Dedifferentiated amniotic fluid mesenchymal stem cell (primary cell): ENCODE measurements at regions not wholly inside any gene's neighbourhood (a gene's known extent, or its start where the extent isn't known, plus 50 kb on each side); places are given as distances from the start of the nearest gene placed in this dataset.

ENCODE experiments used
- DNase-seq: peaks from one replicate; pipeline ENCODE4 v3.0.0-alpha.2; 2016; ENCODE audit errors: extremely low spot score

DNA sequence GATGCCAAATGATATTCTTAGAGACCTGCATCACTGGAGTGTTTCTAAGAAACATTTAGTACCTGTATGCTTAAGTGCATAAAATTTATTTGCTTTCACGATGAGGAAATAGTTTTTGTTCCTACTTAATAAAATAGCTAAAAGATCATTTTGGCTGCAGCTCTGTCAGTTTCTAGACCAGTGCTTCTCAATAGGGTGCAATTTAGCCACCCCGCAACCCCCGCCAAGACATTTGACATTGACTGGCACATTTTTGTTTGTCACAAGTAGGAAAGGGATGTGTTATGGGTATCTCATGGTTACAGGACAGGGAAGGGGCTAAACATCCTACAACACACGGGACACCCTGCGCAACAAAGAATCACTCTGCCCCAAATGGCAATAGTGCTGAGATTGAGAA, 335.7 kb upstream of the HSF2 start:
- no peak for DNase-seq

DNA sequence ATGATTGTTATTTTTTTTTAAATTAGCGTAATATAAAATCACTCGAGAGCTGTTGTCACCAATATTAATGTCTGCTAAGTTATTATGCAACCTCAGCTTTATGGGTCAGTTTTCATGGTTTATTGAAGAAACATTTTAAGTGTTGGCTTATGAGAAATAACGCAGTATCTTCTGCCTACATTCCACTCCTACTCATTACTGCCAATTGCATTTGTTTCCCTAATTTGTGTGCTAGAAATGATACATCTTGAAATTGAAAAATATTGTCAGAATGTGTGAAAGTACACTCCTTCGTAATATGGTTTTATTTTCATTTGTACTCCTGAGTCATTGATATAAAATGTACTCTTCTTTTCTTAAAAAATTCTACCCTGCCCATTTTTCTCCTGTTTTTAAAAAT, 333.3 kb upstream of the HSF2 start:
- DNase-seq, result no peak

DNA sequence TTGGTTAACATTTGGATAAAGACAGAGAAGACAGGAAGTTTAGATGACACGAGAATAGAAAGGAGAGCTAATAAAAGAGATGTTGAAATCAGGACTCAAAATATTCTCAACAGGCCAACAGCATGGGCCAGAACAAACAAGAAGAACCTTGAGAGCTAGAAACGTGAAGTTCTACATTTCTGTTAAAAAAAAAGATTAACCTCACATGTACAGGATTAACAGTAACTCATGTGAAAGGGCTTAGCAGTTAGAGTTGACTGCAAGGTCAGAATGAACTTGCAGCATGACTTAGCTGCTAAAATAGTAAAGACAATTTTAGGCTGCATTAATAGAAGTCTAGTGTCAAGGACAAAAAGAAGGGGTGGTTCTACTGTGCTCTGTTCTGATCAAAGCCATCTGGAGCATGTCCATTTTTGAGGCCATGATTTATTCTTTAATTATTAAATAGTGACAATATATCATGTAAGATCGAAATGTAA, 331.1 kb upstream of the HSF2 start:
- no peak for DNase-seq

DNA sequence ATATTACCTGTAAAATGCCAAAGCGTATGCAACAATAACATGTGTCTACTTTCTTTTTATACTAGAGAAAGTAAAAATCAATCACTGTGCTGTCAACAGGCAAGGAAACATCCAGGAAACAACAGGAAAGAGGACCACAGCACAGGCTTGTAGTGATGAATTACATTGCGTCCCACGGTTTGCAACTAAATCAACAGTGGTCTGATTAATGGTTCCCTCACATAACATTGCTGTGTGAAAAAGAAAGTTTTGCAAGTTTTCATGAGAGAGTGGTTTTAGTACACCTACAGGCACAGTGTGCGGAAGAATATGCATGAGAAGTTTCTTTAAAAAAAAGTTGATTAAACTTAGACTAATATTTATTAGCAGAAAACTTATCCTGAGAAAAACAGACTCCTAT, 329.5 kb upstream of the HSF2 start:
- DNase-seq, result no peak

DNA sequence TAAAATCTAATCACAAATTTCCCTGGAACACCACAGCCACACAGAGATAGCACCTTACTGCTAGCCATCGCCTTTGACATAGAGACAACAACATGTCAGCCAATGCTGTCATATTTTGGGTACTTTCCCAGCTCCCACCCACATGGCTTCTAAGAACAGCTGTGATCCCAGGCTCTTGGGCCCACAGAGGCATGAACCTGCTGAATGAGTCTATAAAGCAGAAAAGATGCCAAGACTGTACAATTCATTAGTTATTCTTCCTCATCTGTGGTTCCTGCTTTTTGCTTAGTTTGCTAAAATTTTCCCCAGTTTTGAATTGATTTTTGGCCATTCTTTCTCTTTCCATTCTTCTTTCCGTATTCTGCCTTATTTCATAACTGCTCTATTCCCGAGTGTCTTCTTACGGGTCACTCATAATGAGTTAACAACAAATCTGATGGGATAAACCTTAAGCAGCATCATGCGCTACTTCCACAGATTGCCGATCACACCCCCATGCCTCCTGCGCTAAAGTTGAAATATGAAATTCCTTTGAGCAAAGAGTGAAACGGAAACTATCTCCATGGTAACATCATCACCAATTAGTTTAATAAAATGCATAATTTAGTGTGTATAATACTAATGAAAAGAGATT, 327.3 kb upstream of the HSF2 start:
- DNase-seq, result no peak

DNA sequence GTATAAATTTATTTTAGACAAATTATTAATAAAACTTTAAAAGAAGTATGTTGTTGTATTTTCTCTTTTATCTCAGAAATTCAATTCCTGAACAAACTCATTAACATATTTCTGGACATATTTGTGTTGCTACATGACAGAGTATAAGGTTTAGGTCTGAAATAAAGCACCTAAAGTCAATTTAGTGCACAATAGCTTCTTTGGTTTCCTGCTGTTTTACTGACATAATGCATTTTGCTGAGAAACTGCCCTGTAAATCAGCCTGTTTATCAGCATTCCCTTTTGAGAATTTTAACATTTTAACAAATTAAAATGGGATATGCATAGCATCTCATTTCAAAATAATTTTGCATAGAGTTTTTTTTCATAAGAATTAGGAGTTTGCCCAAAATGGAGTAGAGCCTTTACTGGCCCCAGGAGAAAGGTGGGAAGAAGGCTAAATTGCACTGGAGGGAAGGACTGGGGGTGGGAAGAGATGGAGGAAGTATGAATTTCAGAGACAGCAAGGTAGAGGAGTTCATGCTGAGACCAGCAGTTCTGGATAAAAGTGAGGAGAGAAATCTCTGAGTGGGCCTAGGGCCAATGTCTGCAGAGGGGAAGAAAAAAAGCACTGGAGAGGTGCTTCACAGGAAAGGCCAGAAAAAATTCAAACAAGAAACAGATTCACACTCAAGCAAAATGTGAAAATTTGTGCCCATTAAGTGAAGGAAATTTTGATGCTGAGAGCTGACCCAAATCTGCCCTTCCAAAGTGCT, 324.2 kb upstream of the HSF2 start:
- no peak for DNase-seq

DNA sequence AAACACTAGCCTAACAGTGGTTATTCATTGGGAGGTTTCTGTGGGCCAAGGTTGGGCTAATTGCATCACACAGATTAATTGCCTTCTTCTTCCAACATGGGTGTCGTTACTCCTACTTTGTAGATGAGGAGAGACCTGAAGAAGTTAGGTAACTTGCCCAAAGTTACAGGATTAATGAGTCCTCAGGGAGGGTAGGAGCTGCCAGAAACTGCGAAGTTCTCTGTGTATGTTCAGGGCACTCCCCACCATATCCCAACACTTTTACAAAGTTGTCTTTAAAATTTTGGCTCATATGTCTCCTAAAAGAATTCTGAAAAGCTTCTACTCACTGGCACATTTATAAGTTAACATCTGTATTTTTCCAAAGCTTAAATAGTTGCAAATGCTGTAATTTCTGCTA, 323.5 kb upstream of the HSF2 start:
- no peak for DNase-seq

DNA sequence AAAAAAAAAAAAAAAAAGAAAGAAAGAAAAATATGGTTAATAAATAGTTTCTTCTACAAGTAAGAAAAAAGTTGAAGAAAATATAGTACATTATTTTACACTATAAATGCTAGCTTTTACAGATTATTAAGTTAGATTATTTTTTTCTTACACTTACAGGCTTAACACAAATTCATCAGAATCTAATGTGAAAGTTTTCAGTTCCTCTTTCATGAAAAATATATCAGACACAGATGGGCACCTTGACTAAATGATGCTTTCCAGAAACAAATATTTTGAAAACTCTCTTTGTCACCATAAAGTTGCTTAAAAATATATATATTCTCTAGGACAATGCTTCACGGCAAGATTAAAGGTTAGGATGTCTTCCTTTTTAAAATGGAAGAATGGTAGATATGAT, 321.8 kb upstream of the HSF2 start:
- no peak for DNase-seq

DNA sequence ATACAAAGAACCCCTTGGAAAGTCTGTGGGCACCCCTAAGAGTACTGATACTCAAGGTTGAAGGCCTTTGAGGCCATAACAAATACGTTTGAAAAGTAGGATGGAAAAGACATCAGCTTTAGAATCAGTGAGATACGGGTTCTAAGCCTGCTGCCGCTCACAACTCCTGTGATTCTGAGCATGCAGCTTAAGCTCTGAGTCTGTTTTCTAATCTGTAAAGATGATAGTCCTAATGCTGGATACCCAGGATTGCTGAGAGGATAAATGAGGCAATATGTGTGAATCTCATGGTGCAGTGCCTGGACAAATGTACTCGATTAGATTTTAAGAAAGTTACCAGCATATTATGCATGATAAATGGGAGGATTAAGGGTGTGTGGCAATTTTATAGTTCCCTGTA, 321.0 kb upstream of the HSF2 start:
- no peak for DNase-seq

DNA sequence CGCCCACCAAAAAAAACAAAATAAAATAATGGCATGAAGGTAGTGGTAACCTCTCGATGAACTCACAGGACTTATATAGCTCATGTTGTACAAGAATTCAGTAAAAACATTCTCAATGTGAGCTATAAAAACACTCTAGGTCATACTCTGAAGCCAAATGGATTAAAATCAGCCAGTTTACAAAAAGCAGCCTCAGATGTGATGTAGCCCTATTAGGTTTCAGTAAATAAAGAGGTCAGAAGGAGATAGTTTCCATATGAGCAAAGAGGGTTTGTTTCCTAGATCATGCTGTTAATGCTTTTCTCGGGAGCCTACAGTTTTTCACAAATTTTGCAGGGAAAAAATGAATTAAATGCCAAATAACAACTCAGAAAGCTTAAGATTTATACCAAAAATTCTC, 319.5 kb upstream of the HSF2 start:
- DNase-seq, result no peak

DNA sequence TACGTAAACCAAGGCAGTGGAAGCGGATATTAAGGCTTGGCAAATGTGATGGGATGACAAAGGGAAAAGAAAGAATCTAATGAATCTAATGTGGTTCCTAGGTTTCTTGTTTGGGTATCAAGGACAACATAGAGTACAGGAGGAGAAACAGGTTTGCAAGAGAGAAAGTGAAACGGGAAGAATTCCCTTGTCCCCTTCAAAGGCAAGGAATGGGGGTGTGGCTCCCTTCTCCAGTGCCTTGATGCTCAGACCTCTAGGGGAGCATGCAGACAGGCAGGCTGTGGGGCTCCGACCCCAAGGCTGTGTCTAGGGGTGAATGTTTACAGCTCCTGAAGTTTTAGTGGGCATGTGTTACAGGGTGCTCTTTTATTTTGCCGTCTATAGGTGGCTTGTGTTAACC, 317.5 kb upstream of the HSF2 start:
- no peak for DNase-seq

DNA sequence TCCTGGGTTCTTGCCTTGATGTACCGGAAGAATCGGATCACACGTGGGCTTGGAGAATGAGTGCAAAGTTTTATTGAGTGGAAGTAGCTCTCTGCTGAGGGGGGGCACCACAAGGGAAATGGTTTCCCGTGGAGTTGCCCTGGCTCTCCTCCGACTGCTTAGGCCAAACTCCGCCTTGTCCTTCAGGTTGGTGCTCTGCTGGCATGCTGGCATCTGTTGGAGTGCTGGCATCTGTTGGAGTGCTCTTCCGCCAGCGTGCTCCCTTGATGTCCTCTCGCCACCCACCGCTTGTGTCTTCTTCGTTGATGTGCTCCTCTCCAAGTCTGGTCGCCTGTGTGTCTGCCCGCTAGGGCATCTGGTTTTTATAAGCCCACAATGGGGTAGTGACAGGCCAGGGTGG, 317.1 kb upstream of the HSF2 start:
- DNase-seq, result no peak

DNA sequence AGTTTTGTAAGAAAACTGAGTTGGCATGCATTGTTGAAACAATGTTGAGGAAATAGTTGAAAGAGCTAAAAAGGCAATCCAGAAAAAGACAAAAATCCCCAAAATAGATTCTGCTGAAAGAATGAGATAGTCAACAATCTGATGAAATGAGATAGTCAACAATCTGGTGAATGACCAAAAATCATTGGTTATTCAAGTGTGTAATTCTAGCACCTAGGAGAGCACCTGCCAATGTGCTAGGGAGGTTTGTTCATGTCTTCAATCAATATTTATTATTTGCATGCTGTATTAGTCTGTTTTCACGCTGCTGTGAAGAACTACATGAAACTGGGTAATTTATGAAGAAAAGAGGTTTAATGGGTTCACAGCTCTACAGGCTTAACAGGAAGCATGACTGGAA, 307.1 kb upstream of the HSF2 start:
- no peak for DNase-seq

DNA sequence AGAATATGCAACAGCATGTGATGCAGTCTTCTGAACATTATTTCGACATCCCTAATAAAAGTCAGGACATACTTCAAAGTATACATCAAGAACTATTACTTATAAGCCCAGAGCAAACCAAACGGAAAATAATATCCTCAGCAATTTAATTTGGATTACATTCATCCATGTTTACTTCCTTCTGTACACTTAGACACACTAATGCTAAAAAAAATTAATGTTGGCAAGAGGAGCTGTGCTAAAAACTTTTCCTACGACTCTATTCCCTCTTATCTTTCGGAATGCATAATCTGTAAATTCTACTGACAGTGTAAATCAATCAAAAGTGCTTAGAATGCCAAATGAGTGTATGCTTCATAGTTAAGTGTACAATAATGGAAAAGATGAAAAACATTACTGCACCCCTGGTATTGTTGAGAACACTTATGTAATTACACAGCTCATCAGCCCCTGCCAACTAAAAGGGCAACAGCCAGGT, 301.2 kb upstream of the HSF2 start:
- no peak for DNase-seq

DNA sequence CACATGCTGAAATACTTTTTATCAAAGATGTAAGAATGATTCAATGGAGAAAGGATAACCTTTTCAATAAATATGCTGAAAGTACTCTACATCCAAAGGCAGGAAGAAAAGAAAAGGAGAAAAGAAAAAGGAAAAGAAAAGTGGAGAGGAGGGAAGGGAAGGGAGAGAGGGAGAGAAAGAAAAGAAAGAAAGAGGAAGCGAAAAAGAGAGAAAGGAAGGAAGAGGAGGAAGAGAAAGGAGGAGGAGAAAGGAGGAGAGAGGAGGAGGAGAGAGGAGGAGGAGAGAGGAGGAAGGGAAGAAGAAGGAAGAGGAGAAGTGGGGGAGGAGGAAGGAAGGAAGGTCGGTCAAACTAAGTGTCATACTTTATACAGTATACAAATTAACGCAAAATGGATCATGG, 297.4 kb upstream of the HSF2 start:
- no peak for DNase-seq

DNA sequence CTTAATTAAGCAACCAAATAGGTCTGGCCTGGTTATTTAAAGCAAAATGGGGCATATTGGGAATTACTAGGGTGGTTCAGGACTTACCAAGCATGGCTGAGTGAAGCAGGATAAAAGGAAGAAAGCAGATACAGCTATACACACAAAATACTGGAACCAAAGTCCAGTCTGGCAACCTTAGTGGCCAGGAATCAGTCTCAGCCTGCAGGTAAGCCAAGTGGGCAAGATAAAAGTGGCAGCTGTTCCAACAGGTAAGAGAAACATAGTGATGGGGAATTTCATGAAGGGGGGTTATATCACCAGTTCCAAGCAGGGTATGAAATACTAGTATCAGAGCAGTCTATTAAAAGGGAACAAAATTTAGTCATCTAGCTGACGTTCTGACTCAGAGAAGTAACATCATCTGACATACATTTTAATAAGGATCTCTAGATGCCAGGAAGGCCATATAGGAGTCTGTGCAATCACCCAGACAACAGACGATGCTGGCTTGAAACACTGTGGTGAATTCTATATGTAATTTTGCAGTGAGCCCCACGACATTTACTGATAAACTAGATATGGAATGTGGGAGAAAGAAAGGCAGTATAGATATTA, 292.1 kb upstream of the HSF2 start:
- no peak for DNase-seq

DNA sequence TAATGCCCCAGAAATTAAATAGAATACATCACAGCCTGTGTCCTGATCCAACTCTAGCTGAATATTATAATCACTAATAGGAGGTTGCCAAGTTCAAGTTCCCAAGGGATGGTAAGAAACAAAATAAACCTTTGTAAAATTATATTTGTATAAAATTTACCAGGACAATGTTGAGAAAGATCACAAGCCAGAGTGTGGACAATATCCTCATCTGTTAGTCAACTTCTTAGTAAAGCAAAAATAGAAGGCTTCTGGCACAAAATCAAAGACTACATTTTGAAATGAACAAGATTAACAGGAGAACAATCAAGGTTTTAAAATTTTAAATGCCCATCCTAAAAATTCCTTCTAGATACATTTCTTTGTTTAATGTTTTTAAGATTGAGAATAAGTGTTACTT, 290.4 kb upstream of the HSF2 start:
- DNase-seq, result no peak

DNA sequence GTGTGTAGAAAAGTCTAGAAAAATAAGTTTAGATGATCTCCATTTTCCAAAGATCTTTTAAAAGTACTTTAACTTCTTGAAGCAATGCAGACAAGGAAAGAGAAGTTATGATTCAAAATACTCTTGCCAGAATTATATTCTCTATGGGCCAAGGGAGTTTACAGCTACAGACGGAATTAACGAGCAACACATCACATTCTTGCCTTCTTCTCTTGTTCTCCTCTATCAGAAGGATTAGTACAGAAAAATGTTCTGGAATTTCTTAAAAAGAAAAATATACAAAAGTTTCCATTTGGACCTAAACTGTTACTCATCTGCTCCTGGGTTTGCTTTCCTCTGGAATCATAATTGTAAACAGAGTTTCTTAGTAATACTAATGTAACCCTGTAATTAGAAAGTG, 284.7 kb upstream of the HSF2 start:
- peak; percentile 45 for DNase-seq

DNA sequence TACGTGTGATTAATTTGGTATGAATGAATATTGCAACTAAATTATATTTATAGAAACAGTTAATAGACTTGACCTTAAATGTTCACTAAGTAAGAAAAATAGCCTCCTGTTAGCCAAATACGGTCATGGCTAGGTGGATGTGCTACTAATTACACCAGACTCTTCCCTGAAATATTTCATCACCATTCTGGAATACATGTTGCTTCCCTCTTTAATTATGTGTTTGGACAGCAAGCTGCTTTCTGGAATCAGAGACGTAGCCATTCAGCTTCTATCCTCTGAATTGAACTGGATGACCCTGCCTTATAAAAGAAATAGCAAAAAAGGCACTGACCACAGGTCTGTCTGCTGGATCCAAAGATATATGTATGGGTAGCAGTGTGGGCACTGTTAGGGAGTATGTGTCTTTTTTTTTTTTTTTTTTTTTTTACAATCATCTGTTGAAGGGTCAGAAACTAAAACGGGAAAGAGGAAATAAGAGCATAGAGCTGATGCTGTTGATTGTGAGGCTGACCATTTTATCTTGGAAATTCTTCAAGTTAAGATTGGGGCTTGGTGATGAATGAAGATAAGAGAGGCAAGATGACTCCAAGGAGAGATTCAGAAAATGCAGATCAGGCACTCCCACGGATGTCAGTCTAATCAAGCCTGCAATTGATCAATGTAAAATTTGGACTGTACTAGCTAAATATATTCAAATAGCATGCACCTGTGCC, 283.2 kb upstream of the HSF2 start:
- DNase-seq, result no peak

DNA sequence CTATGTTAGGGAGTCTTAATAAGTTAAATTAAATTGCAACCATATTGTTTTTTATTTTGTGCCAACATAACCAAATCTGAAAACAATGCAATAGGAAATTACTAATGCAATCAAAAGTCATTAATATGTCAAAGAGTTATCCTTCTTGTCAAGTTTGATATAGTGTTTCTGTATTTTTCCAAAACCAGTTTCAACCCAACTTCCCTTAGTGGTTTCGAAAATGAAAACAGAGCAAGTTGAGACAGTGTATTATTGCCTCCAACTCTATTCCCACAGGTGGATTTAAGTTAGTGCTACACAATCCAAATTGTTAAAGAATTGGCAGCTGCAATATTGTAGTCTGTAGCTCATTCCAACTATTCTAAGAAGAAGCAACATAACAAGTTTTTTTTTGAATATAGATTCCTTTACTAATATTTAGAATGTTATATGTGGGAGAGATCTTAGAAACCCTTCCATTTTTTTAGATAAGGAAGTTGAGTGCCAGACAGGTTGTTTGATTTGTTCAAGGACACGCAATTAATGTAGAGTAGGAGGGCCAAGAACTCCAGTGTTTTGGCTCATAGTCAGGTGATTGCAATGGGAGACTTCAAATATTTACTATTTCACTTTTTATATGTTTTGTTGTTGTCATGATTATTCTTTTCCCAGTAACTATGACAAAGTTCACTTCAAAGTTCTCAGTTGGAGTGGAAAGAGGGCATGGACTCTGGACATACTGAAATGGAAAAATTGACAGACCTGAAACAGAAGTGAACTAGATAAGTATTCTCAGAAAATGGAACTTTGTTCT, 282.4 kb upstream of the HSF2 start:
- DNase-seq, result no peak

DNA sequence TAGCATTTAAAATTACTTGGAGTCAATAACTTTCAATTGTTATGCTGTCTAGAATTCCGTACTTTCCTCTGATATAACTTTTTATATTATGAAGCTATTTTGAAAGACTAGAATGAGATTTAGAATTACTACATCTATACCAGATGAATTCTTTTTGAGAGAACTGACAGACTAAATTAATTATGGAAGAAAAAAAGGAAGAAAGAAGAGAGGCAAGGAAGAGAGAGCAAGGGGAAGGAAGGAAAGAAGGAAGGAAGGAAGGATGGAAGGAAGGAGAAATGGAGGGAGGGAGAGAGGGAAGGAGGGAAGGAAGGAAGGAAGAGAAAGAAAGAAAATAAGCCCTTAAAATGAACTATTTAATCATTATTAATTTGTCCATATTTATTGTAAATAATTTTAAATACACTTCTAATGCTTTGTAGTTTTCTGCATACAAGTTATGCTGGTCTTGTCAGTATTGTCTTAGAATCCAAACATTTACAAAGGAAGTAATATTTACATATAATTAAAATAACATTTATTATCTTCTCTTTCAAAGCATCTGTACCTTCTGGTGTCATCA, 280.4 kb upstream of the HSF2 start:
- no peak for DNase-seq
